HL-60 (cell line): ENCODE measurements at regions not wholly inside any gene's neighbourhood (a gene's known extent, or its start where the extent isn't known, plus 50 kb on each side); places are given as distances from the start of the nearest gene placed in this dataset.

ENCODE experiments used
- GABPA ChIP-seq: IDR thresholded peaks from 2 replicates; pipeline ENCODE4 v1.6.1; 2012; ENCODE audit warnings: low read depth
- POLR2AphosphoS5 ChIP-seq: IDR thresholded peaks from 2 replicates; pipeline ENCODE4 v1.6.1; 2012; ENCODE audit warnings: low read depth
- SPI1 ChIP-seq: IDR thresholded peaks from 2 replicates; pipeline ENCODE4 v1.6.1; 2012; ENCODE audit warnings: low read depth, mild to moderate bottlenecking, borderline replicate concordance
- TF ChIP-seq, protein P1 (sequence below): IDR thresholded peaks from one replicate; pipeline ENCODE4 v1.5.1; 2011; ENCODE audit warnings: low read length, control low read depth, inconsistent platforms; ENCODE audit not compliant: insufficient read depth
- TF ChIP-seq, protein P2 (sequence below): IDR thresholded peaks from 2 replicates; pipeline ENCODE4 v1.6.1; 2012; ENCODE audit warnings: low read depth; ENCODE audit not compliant: insufficient replicate concordance

DNA sequence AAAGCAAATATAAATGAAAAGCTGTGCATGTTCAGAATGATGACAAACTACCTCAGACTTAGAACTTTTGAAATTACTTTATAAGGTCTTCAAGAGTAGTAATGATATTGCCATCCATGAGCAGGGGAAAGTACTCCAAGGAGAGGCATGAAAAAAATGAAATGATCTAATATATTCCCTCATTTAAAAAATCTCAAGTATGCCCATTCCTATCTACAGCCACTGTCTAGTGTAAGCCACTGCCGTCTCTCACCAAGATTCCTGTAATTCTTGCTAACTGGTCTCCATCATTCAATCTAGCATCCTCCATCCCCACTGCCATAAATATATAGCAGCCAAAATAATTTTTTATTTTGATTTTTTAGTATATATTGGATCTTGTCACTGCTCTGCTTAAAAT lies 258.8 kb downstream of the PLOD2 start:
- TF ChIP-seq, protein P1, sequence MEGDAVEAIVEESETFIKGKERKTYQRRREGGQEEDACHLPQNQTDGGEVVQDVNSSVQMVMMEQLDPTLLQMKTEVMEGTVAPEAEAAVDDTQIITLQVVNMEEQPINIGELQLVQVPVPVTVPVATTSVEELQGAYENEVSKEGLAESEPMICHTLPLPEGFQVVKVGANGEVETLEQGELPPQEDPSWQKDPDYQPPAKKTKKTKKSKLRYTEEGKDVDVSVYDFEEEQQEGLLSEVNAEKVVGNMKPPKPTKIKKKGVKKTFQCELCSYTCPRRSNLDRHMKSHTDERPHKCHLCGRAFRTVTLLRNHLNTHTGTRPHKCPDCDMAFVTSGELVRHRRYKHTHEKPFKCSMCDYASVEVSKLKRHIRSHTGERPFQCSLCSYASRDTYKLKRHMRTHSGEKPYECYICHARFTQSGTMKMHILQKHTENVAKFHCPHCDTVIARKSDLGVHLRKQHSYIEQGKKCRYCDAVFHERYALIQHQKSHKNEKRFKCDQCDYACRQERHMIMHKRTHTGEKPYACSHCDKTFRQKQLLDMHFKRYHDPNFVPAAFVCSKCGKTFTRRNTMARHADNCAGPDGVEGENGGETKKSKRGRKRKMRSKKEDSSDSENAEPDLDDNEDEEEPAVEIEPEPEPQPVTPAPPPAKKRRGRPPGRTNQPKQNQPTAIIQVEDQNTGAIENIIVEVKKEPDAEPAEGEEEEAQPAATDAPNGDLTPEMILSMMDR: no peak
- TF ChIP-seq, protein P2, sequence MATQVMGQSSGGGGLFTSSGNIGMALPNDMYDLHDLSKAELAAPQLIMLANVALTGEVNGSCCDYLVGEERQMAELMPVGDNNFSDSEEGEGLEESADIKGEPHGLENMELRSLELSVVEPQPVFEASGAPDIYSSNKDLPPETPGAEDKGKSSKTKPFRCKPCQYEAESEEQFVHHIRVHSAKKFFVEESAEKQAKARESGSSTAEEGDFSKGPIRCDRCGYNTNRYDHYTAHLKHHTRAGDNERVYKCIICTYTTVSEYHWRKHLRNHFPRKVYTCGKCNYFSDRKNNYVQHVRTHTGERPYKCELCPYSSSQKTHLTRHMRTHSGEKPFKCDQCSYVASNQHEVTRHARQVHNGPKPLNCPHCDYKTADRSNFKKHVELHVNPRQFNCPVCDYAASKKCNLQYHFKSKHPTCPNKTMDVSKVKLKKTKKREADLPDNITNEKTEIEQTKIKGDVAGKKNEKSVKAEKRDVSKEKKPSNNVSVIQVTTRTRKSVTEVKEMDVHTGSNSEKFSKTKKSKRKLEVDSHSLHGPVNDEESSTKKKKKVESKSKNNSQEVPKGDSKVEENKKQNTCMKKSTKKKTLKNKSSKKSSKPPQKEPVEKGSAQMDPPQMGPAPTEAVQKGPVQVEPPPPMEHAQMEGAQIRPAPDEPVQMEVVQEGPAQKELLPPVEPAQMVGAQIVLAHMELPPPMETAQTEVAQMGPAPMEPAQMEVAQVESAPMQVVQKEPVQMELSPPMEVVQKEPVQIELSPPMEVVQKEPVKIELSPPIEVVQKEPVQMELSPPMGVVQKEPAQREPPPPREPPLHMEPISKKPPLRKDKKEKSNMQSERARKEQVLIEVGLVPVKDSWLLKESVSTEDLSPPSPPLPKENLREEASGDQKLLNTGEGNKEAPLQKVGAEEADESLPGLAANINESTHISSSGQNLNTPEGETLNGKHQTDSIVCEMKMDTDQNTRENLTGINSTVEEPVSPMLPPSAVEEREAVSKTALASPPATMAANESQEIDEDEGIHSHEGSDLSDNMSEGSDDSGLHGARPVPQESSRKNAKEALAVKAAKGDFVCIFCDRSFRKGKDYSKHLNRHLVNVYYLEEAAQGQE: no peak
- TF ChIP-seq SPI1 (no peak), GABPA (no peak), POLR2AphosphoS5 (no peak)
